ENCODE measurements at regions not wholly inside any gene's neighbourhood (a gene's known extent, or its start where the extent isn't known, plus 50 kb on each side); places are given as distances from the start of the nearest gene placed in this dataset.

GRCh38 chr11:19561011-19561410, 151.6 kb upstream of the NAV2 start:
- no peak for TF ChIP-seq FOXP2 (optimal IDR thresholded peaks at IDR 0.05; ENCODE audit: borderline replicate concordance, extremely low read depth, extremely low read length, insufficient read depth)
- TF ChIP-seq TAF1 (IDR thresholded peaks at IDR 0.05; ENCODE audit: borderline replicate concordance, insufficient read depth, low read length), result no peak
- TF ChIP-seq SIN3A (IDR thresholded peaks at IDR 0.05; ENCODE audit: borderline replicate concordance, insufficient read depth, low read length), result no peak
- TF ChIP-seq REST (IDR thresholded peaks at IDR 0.05; ENCODE audit: insufficient read depth in 1 of 2, low read depth in 2 of 2, low read length in 2 of 2), result no peak
- TF ChIP-seq POLR2AphosphoS5 (IDR thresholded peaks at IDR 0.05; ENCODE audit: low read depth, low read length), result no peak

GRCh38 chr11:19560156-19560555, 152.5 kb upstream of the NAV2 start:
- TF ChIP-seq SIN3A (IDR thresholded peaks at IDR 0.05; ENCODE audit: borderline replicate concordance, insufficient read depth, low read length), result no peak
- no peak for TF ChIP-seq REST (IDR thresholded peaks at IDR 0.05; ENCODE audit: insufficient read depth in 1 of 2, low read depth in 2 of 2, low read length in 2 of 2)
- TF ChIP-seq POLR2AphosphoS5 (IDR thresholded peaks at IDR 0.05; ENCODE audit: low read depth, low read length), result no peak
- TF ChIP-seq TAF1 (IDR thresholded peaks at IDR 0.05; ENCODE audit: borderline replicate concordance, insufficient read depth, low read length), result no peak
- no peak for TF ChIP-seq FOXP2 (optimal IDR thresholded peaks at IDR 0.05; ENCODE audit: borderline replicate concordance, extremely low read depth, extremely low read length, insufficient read depth)

GRCh38 chr11:19559746-19560145, 152.9 kb upstream of the NAV2 start:
- TF ChIP-seq SIN3A (IDR thresholded peaks at IDR 0.05; ENCODE audit: borderline replicate concordance, insufficient read depth, low read length) (no peak), POLR2AphosphoS5 (IDR thresholded peaks at IDR 0.05; ENCODE audit: low read depth, low read length) (no peak), REST (IDR thresholded peaks at IDR 0.05; ENCODE audit: insufficient read depth in 1 of 2, low read depth in 2 of 2, low read length in 2 of 2) (no peak), FOXP2 (optimal IDR thresholded peaks at IDR 0.05; ENCODE audit: borderline replicate concordance, extremely low read depth, extremely low read length, insufficient read depth) (no peak), TAF1 (IDR thresholded peaks at IDR 0.05; ENCODE audit: borderline replicate concordance, insufficient read depth, low read length) (no peak)

- TF ChIP-seq SIN3A (IDR thresholded peaks at IDR 0.05; ENCODE audit: borderline replicate concordance, insufficient read depth, low read length) (no peak), REST (IDR thresholded peaks at IDR 0.05; ENCODE audit: insufficient read depth in 1 of 2, low read depth in 2 of 2, low read length in 2 of 2) (no peak), FOXP2 (optimal IDR thresholded peaks at IDR 0.05; ENCODE audit: borderline replicate concordance, extremely low read depth, extremely low read length, insufficient read depth) (no peak), POLR2AphosphoS5 (IDR thresholded peaks at IDR 0.05; ENCODE audit: low read depth, low read length) (no peak), TAF1 (IDR thresholded peaks at IDR 0.05; ENCODE audit: borderline replicate concordance, insufficient read depth, low read length) (no peak)
Measured at GRCh38 chr11:19558189-19558986, 154.2 kb upstream of the NAV2 start.

Data from PFSK-1 (cell line).